DMS153 (cell line): ENCODE measurements at regions not wholly inside any gene's neighbourhood (a gene's known extent, or its start where the extent isn't known, plus 50 kb on each side); places are given as distances from the start of the nearest gene placed in this dataset.

ENCODE experiments used
- DNase-seq: peaks from one replicate; lab custom pipeline; 2025; lab: John Stamatoyannopoulos, UW

GRCh38 chr4:108331905-108332632 is 163.3 kb upstream of the LEF1 start:
- no peak for DNase-seq

GRCh38 chr4:108328383-108328732 is 159.6 kb upstream of the LEF1 start:
- DNase-seq, result no peak

GRCh38 chr4:108327642-108328382 is 159.1 kb upstream of the LEF1 start:
- DNase-seq, result no peak

- DNase-seq, result no peak
These were observed 156.8 kb upstream of the LEF1 start for GRCh38 chr4:108325561-108325960.

- no peak for DNase-seq
These were observed 155.7 kb upstream of the LEF1 start for GRCh38 chr4:108324450-108324849.

GRCh38 chr4:108322497-108322896 is 153.8 kb upstream of the LEF1 start:
- no peak for DNase-seq

- DNase-seq, result peak; percentile 33
These were observed 151.3 kb upstream of the LEF1 start for GRCh38 chr4:108320061-108320460.

- no peak for DNase-seq
These were observed 148.6 kb upstream of the LEF1 start for GRCh38 chr4:108317377-108317776.

- DNase-seq, result no peak
These were observed 147.0 kb upstream of the LEF1 start for GRCh38 chr4:108315694-108316093.

GRCh38 chr4:108314900-108315589 is 146.3 kb upstream of the LEF1 start:
- no peak for DNase-seq

GRCh38 chr4:108313546-108314339 is 145.0 kb upstream of the LEF1 start:
- DNase-seq, result no peak

GRCh38 chr4:108311313-108311712 is 142.6 kb upstream of the LEF1 start:
- DNase-seq, result no peak

- DNase-seq, result no peak
These were observed 134.9 kb upstream of the LEF1 start for GRCh38 chr4:108303488-108304177.

- DNase-seq, result no peak
These were observed 133.0 kb upstream of the LEF1 start for GRCh38 chr4:108301545-108302251.

GRCh38 chr4:108297605-108298004 is 128.9 kb upstream of the LEF1 start:
- DNase-seq, result no peak

- DNase-seq, result no peak
These were observed 123.5 kb upstream of the LEF1 start for GRCh38 chr4:108292229-108292628.

GRCh38 chr4:108291137-108291536 is 122.4 kb upstream of the LEF1 start:
- DNase-seq, result no peak

GRCh38 chr4:108287834-108288413 is 119.2 kb upstream of the LEF1 start:
- no peak for DNase-seq

GRCh38 chr4:108280072-108280471 is 111.3 kb upstream of the LEF1 start:
- no peak for DNase-seq

- no peak for DNase-seq
These were observed 108.0 kb upstream of the LEF1 start for GRCh38 chr4:108276690-108277089.

- DNase-seq, result no peak
These were observed 104.3 kb upstream of the LEF1 start for GRCh38 chr4:108272986-108273385.
